SJSA1 (cell line): ENCODE measurements at regions not wholly inside any gene's neighbourhood (a gene's known extent, or its start where the extent isn't known, plus 50 kb on each side); places are given as distances from the start of the nearest gene placed in this dataset.
"Not testable (repeated sequence)": the region's sequence is repeated elsewhere in the genome, so short reads cannot be mapped to it uniquely, and the experiment has no call there.

ENCODE experiments used
- DNase-seq, 2 experiments: peaks; one replicate each; pipeline ENCODE4 v3.0.0-alpha.2; 2015 to 2020; ENCODE audit warnings: low spot score in 2 of 2, low read depth in 1 of 2
- H3K27ac ChIP-seq: fragments of 250-450 bp; sonication (Bioruptor Pico); 2 replicates; pipeline ENCODE4 v1.5.1; 2020; ENCODE audit warnings: mild to moderate bottlenecking, moderate library complexity
- H3K27me3 ChIP-seq: fragments of 250-450 bp; sonication (Bioruptor Pico); replicated peaks from 2 replicates; pipeline ENCODE4 v1.5.1; 2020; ENCODE audit warnings: mild to moderate bottlenecking, moderate library complexity
- H3K36me3 ChIP-seq: fragments of 250-450 bp; sonication (Bioruptor Pico); 2 replicates; pipeline ENCODE4 v1.5.1; 2020; ENCODE audit warnings: mild to moderate bottlenecking
- H3K4me1 ChIP-seq: fragments of 250-450 bp; sonication (Bioruptor Pico); replicated peaks from 2 replicates; pipeline ENCODE4 v1.6.1; 2021; ENCODE audit warnings: mild to moderate bottlenecking
- H3K4me3 ChIP-seq: fragments of 250-450 bp; sonication (Bioruptor Pico); 2 replicates; pipeline ENCODE4 v1.5.1; 2020; ENCODE audit warnings: mild to moderate bottlenecking
- H3K9me3 ChIP-seq: fragments of 250-450 bp; sonication (Bioruptor Pico); replicated peaks from 2 replicates; pipeline ENCODE4 v1.5.1; 2020; ENCODE audit warnings: mild to moderate bottlenecking

DNA sequence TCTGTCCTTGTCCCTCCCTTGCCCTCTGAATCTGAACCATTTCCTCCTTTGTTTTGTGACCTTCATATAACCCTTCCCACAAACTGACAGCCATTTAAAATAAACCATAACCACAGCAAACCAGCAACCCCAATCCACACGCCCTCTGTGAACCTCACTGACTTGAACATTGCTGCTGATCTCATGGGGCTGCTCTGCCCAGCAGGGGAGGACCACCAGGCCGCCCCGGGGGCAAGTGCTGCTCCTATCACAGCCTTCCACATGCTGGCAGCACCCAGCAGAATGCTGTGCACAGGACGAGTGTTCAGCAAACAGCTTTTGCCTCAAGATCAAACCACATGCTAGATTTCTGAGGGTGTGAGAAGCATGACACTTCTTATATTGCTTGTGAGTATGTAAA, 73.9 kb upstream of the UXS1 start:
- no peak for DNase-seq
- no peak overlapping the region for H3K27ac ChIP-seq
- H3K9me3 ChIP-seq: no peaks in the 10 kb centered on the region

DNA sequence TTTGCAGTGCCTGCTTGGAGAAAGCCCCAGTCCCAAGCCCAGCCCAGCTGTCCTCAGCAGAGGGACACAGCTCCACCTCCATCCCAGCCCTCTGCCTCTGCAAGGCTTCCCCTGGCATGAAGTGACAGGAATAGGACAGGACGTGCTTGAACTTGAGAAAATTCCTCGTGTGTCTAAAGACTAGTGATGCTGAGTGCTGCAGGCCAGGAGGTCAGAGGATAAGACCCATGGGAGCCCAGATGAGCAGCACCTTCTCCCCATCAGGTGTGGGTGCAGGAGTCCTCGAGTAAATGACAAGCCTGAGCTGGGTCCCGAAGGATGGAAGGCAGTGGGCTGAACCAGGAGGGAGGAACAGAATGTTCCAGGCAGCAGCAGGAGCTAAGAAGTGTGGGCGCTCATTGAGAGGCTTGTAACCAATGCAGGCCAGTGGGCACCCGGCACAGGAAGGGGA, 67.8 kb upstream of the UXS1 start:
- no peaks in the 10 kb centered on the region for H3K4me1 ChIP-seq
- no peak for DNase-seq
- H3K27me3 ChIP-seq: no peaks in the 10 kb centered on the region
- H3K9me3 ChIP-seq: no peaks in the 10 kb centered on the region
- no peak overlapping the region for H3K4me3 ChIP-seq
- H3K27ac ChIP-seq: no peak overlapping the region
- no peaks in the 10 kb centered on the region for H3K36me3 ChIP-seq

More for the DNA sequence above, 73.9 kb upstream of the UXS1 start:
- no peak overlapping the region for H3K4me3 ChIP-seq
- H3K36me3 ChIP-seq: no peaks in the 10 kb centered on the region
- no peaks in the 10 kb centered on the region for H3K4me1 ChIP-seq
- H3K27me3 ChIP-seq: no peaks in the 10 kb centered on the region

DNA sequence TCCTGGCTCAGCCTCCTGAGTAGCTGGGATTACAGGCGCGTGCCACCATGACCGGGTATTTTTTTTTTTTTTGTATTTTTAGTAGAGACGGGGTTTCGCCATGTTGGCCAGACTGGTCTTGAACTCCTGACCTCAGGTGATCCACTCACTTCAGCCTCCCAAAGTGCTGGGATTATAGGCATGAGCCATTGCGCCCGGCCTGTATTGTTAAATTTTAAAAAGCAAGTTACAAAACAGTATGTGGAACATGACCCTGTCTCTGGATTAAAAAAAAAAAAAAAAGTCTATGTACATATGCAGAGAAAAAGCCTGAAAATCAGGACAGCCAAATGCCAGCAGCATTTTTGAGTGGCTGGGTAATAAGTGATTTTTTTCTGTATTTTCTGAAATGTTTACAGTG, 64.8 kb upstream of the UXS1 start:
- not testable (repeated sequence) for H3K4me3 ChIP-seq, H3K27me3 ChIP-seq, H3K9me3 ChIP-seq, H3K4me1 ChIP-seq, H3K27ac ChIP-seq, DNase-seq, H3K36me3 ChIP-seq

DNA sequence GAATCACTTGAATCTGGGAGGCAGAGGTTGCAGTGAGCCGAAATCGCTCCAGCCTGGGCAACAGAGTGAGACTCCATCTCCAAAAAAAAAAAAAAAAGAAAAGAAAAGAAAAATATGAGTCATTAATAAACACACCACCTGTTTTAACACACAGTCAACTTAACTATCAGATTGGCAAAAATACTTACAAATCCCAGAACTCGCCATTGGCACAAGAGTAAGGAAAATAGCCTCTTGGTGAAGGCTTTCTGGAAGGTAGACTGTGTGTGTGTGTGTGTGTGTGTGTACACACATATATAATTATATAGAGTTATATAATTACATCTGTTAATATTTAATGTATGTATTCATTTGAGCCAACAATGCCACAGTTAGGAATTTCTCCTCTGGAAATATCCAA, 63.7 kb upstream of the UXS1 start:
- H3K27ac ChIP-seq: no peak overlapping the region
- DNase-seq: no peak
- H3K4me1 ChIP-seq: no peaks in the 10 kb centered on the region
- no peaks in the 10 kb centered on the region for H3K36me3 ChIP-seq
- H3K27me3 ChIP-seq: no peaks in the 10 kb centered on the region
- H3K4me3 ChIP-seq: no peak overlapping the region
- H3K9me3 ChIP-seq: no peaks in the 10 kb centered on the region

DNA sequence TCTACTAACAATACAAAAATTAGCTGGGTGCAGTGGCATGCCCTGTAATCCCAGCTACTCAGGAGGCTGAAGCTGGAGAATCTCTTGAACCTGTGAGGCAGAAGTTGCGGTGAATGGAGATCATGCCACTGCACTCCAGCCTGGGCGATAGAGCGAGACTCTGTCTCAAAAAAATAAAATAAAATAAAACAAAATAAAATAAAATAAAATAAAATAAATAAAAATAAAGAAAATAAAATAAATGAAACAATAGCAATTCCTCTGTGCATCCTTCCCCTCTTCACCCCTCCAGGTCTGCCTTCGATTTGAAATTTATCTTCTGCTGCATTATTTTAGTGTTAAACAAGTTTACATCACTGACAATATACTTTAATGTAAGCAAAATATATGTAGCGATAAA, 63.0 kb upstream of the UXS1 start:
- DNase-seq: no peak
- H3K27me3 ChIP-seq: no peaks in the 10 kb centered on the region
- H3K27ac ChIP-seq: no peak overlapping the region
- H3K4me1 ChIP-seq: no peaks in the 10 kb centered on the region
- H3K36me3 ChIP-seq: no peaks in the 10 kb centered on the region
- no peak overlapping the region for H3K4me3 ChIP-seq
- H3K9me3 ChIP-seq: no peaks in the 10 kb centered on the region

DNA sequence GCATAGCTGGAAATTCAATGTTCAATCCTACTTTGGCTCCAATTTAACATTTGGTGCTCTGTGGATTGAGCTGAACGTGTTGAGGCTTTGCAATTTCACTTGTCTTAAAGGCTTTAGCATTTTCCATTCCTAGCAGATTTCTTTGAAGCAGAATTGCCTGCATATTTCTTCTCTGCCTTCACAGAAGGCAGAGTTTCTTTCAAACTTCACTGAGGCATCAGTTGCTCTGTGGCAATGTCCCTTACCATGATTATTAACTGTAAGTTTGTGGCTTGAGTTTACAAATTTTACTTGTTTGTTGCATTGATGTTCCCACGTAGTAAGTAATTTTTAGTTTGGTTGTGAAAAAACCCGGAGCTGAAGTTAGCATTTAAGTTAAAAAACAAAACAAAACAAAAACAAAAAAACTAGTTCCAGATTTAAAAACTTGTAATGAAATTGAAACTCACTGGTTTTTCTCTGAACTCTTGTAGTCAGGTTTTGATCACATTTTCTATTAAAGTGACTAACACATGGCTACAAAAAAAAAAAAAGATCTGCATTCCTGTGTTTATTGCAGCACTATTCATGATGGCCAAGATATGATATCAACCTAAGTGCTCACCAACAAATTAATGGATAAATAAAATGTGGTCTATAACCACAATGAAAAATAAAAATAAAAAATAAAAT, 55.2 kb upstream of the UXS1 start:
- H3K9me3 ChIP-seq, H3K27me3 ChIP-seq, H3K4me1 ChIP-seq, H3K4me3 ChIP-seq, H3K27ac ChIP-seq, H3K36me3 ChIP-seq, DNase-seq: not testable (repeated sequence)

DNA sequence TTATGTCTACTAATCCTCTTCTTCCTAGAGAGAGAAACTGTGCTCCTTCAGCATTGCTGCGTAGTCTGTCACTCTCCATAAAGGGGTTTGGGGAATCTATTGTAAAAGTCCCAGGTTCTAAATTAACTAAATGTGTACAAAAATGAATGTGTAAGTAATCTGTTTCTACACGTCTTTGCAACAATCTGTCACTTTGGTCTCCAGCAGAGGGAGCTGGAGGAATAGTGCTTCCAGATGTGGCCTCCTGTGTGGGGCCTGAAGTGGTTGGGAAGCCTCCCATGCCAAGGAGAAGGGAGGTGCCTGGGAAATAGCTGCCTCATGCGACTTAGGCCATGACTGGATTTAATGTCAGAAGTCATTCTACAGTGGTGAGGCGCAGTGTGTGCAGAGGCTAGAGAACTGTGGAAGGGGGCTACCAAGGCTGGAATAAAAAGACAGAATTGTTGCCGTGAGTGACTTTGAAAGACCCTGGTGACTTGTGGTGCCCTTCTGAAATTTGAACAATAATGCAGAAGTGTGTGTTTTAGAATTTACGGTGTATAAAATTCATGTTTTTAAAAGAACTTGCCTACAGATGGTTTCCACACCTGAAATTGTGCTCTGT, 54.5 kb upstream of the UXS1 start:
- not testable (repeated sequence) for H3K4me1 ChIP-seq, H3K36me3 ChIP-seq, H3K4me3 ChIP-seq, H3K9me3 ChIP-seq, H3K27me3 ChIP-seq, H3K27ac ChIP-seq, DNase-seq
